DMS 273 (cell line): ENCODE measurements at regions not wholly inside any gene's neighbourhood (a gene's known extent, or its start where the extent isn't known, plus 50 kb on each side); places are given as distances from the start of the nearest gene placed in this dataset.

ENCODE experiments used
- DNase-seq: peaks from one replicate; lab custom pipeline; 2025; ENCODE audit not compliant: unreplicated experiment; lab: John Stamatoyannopoulos, UW

GRCh38 chr11:37109286-37109585, 511.2 kb upstream of the RAG2 start:
- no peak for DNase-seq

GRCh38 chr11:37108436-37109285, 510.6 kb upstream of the RAG2 start:
- no peak for DNase-seq

- DNase-seq = no peak
Measured at GRCh38 chr11:37107831-37108230, 509.8 kb upstream of the RAG2 start.

GRCh38 chr11:37107415-37107814, 509.4 kb upstream of the RAG2 start:
- DNase-seq = no peak

- DNase-seq = no peak
Measured at GRCh38 chr11:37105427-37105826, 507.4 kb upstream of the RAG2 start.

- no peak for DNase-seq
Measured at GRCh38 chr11:37104380-37104779, 506.3 kb upstream of the RAG2 start.

GRCh38 chr11:37100008-37100407, 502.0 kb upstream of the RAG2 start:
- DNase-seq = no peak

GRCh38 chr11:37092487-37092886, 494.5 kb upstream of the RAG2 start:
- no peak for DNase-seq

GRCh38 chr11:37089439-37089838, 491.4 kb upstream of the RAG2 start:
- no peak for DNase-seq

GRCh38 chr11:37088573-37088910, 490.5 kb upstream of the RAG2 start:
- DNase-seq = no peak

- no peak for DNase-seq
Measured at GRCh38 chr11:37087650-37088572, 489.9 kb upstream of the RAG2 start.

GRCh38 chr11:37078521-37078920, 480.5 kb upstream of the RAG2 start:
- DNase-seq = no peak

GRCh38 chr11:37076866-37077265, 478.8 kb upstream of the RAG2 start:
- no peak for DNase-seq

- no peak for DNase-seq
Measured at GRCh38 chr11:37072538-37073055, 474.6 kb upstream of the RAG2 start.

GRCh38 chr11:37050311-37050710, 452.3 kb upstream of the RAG2 start:
- DNase-seq = no peak

GRCh38 chr11:37040921-37041320, 442.9 kb upstream of the RAG2 start:
- DNase-seq = no peak

- no peak for DNase-seq
Measured at GRCh38 chr11:37038911-37039310, 440.9 kb upstream of the RAG2 start.

- no peak for DNase-seq
Measured at GRCh38 chr11:37026741-37027140, 428.7 kb upstream of the RAG2 start.

- no peak for DNase-seq
Measured at GRCh38 chr11:37026326-37026725, 428.3 kb upstream of the RAG2 start.

- DNase-seq = no peak
Measured at GRCh38 chr11:37006563-37006962, 408.5 kb upstream of the RAG2 start.

- no peak for DNase-seq
Measured at GRCh38 chr11:37002831-37003230, 404.8 kb upstream of the RAG2 start.

- no peak for DNase-seq
Measured at GRCh38 chr11:36997656-36998055, 399.6 kb upstream of the RAG2 start.
